B cell (primary cell): ENCODE measurements at regions not wholly inside any gene's neighbourhood (a gene's known extent, or its start where the extent isn't known, plus 50 kb on each side); places are given as distances from the start of the nearest gene placed in this dataset.

Experiments
- ATAC-seq: fragments of 200-7000 bp; cut with Tn5 transposase; one replicate; pipeline ENCODE4 v1.10.0; 2021; ENCODE audit warnings: low read depth, mild to moderate bottlenecking, moderate number of reproducible peaks, moderate library complexity
- CTCF ChIA-PET: fragments of 350-600 bp; sonication (Branson Sonifier 250); formaldehyde crosslinking; loops from one replicate; lab custom pipeline; 2021; ENCODE audit warnings: antibody characterized with exemption, inconsistent platforms; lab: Charles Lee
- POLR2A ChIA-PET: fragments of 350-600 bp; sonication (Branson Sonifier 250); formaldehyde crosslinking; loops from one replicate; lab custom pipeline; 2021; ENCODE audit warnings: antibody characterized with exemption; lab: Charles Lee
- DNase-seq: peaks from one replicate; pipeline ENCODE4 v3.0.0; 2013
- H2AFZ ChIP-seq: 2 replicates; pipeline ENCODE4 v1.6.1; 2012; ENCODE audit warnings: mild to moderate bottlenecking, low read depth, low read length; ENCODE audit not compliant: insufficient read depth, poor library complexity, severe bottlenecking
- H3K27ac ChIP-seq, 2 donors: 1 replicate in 1 of 2; 2 replicates in 1 of 2; pipeline ENCODE4 v1.5.1; 2012 to 2013; ENCODE audit warnings: low read length in 2 of 2, mild to moderate bottlenecking in 2 of 2, moderate library complexity in 1 of 2
- H3K27me3 ChIP-seq, 4 experiments: fragments of 200-600 bp in 1 of 4; sonication (generic) in 1 of 4; replicated peaks in 1 of 4; 1 replicate in 2 of 4; 2 replicates in 2 of 4; pipeline versions ENCODE4 v1.6.1 to v1.7.0; 2013 to 2016; ENCODE audit warnings: low read length in 3 of 4, mild to moderate bottlenecking in 2 of 4, mixed read lengths in 1 of 4, moderate library complexity in 1 of 4; ENCODE audit not compliant: insufficient read depth in 4 of 4, control insufficient read depth in 3 of 4; ENCODE audit errors: control extremely low read depth in 1 of 4
- H3K36me3 ChIP-seq, 2 experiments: replicated peaks in 1 of 2; 1 replicate in 1 of 2; 2 replicates in 1 of 2; pipeline versions ENCODE4 v1.6.1 to v1.7.1; 2013; ENCODE audit warnings: low read length in 1 of 2; ENCODE audit not compliant: insufficient read depth in 2 of 2, control insufficient read depth in 1 of 2; ENCODE audit errors: control extremely low read depth in 1 of 2, extremely low read depth in 1 of 2
- H3K4me1 ChIP-seq, 2 donors: fragments of 200-600 bp in 1 of 2; sonication (generic) in 1 of 2; 1 replicate in 1 of 2; 2 replicates in 1 of 2; pipeline versions ENCODE4 v1.5.1 to v1.6.1; 2013 to 2017; ENCODE audit warnings: low read length in 2 of 2; ENCODE audit not compliant: control insufficient read depth in 2 of 2, insufficient read depth in 2 of 2
- H3K4me2 ChIP-seq: replicated peaks from 2 replicates; pipeline ENCODE3; 2012; ENCODE audit warnings: mild to moderate bottlenecking, low read depth, low read length; ENCODE audit not compliant: poor library complexity, severe bottlenecking
- H3K4me3 ChIP-seq, 5 experiments: fragments of 200-600 bp in 1 of 5; sonication (generic) in 1 of 5; 1 replicate in 3 of 5; 2 replicates in 2 of 5; pipeline versions ENCODE4 v1.5.1 to v1.7.0; 2011 to 2016; ENCODE audit warnings: low read length in 4 of 5, mild to moderate bottlenecking in 4 of 5, low read depth in 2 of 5, control low read depth in 1 of 5, moderate library complexity in 1 of 5; ENCODE audit not compliant: insufficient read depth in 1 of 5; ENCODE audit errors: control extremely low read depth in 1 of 5, extremely low read depth in 1 of 5
- H3K79me2 ChIP-seq: fragments of 200-600 bp; sonication (generic); one replicate; pipeline ENCODE4 v1.6.0; 2016; ENCODE audit warnings: low read length; ENCODE audit not compliant: control insufficient read depth, insufficient read depth
- H3K9ac ChIP-seq: fragments of 200-600 bp; sonication (generic); 2 replicates; pipeline ENCODE4 v1.6.1; 2017; ENCODE audit warnings: mild to moderate bottlenecking, low read length, moderate library complexity
- H3K9me3 ChIP-seq, 3 donors: one replicate each; pipeline versions ENCODE4 v1.6.1 to v1.7.1; 2013; ENCODE audit warnings: low read length in 2 of 3; ENCODE audit not compliant: control insufficient read depth in 2 of 3, insufficient read depth in 1 of 3; ENCODE audit errors: control extremely low read depth in 1 of 3
- H4K20me1 ChIP-seq: 2 replicates; pipeline ENCODE4 v1.6.0; 2012; ENCODE audit warnings: mild to moderate bottlenecking, low read length; ENCODE audit not compliant: insufficient read depth, control insufficient read depth, poor library complexity, severe bottlenecking
- H3K27ac Mint-ChIP-seq: one replicate; pipeline ENCODE4 v1.8.0; 2021; ENCODE audit warnings: mixed read lengths
- H3K27me3 Mint-ChIP-seq: one replicate; pipeline ENCODE4 v1.8.0; 2021; ENCODE audit warnings: mixed read lengths
- H3K4me1 Mint-ChIP-seq: one replicate; pipeline ENCODE4 v1.8.0; 2021; ENCODE audit warnings: mixed read lengths
- H3K4me3 Mint-ChIP-seq: one replicate; pipeline ENCODE4 v1.8.0; 2021; ENCODE audit warnings: mixed read lengths
- H3K9me3 Mint-ChIP-seq: one replicate; pipeline ENCODE4 v1.8.0; 2022; ENCODE audit warnings: mixed read lengths; ENCODE audit not compliant: insufficient read depth
- EZH2 ChIP-seq: IDR thresholded peaks from 2 replicates; pipeline ENCODE4 v1.6.1; 2012; ENCODE audit warnings: borderline replicate concordance, low read depth, mild to moderate bottlenecking, moderate library complexity, low read length; ENCODE audit not compliant: insufficient read depth, poor library complexity, severe bottlenecking
- WGBS: methylation state at CpG from one replicate; pipeline ENCODE4 v1.1.5; 2013; ENCODE audit warnings: missing lambda C conversion rate; ENCODE audit not compliant: insufficient coverage; 5-methylcytosine and 5-hydroxymethylcytosine counted together
- intact Hi-C: fragments of 100-400 bp; cut with micrococcal nuclease; formaldehyde crosslinking; loops from one replicate; pipeline ENCODE4 v1.10.0; 2022
- TF ChIP-seq, protein P1 (sequence below): fragments of 200-600 bp; IDR thresholded peaks from one replicate; pipeline ENCODE4 v1.8.0; 2022; ENCODE audit warnings: antibody characterized with exemption, mild to moderate bottlenecking

DNA sequence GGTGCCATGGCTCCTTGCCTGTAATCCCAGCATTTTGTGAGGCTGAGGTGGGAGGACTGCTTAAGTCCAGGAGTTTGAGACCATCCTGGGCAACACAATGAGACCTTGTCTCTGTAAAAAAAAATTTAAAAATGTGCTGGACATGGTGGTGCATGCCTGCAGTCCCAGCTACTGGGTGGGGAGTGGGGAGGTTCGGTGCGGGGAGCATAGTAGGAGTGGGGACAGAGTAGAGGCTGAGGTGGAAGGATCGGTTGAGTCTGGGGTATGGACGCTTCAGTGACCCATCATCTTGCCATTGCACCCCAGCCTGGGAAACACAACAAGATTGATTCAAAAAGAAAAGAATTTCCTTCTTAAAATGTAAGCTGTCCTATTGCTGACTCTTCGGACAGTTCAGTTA lies 1490.0 kb upstream of the GBE1 start:
- no peak overlapping the region for H2AFZ ChIP-seq
- DNase-seq (no peak), ATAC-seq (no peak)
- no peak for TF ChIP-seq EZH2
- no peaks in the 10 kb centered on the region for H3K79me2 ChIP-seq
- no peaks in the 10 kb centered on the region for H3K27me3 Mint-ChIP-seq
- no peak overlapping the region for H3K4me3 ChIP-seq
- no peak overlapping the region for H3K4me3 Mint-ChIP-seq
- ChIA-PET CTCF (no interaction called here), POLR2A (no interaction called here)
- WGBS, result 100% methylated on average over 2 of the region's 5 CpGs
- no peak overlapping the region for H3K27ac ChIP-seq
- intact Hi-C loops, result no loop called here
- no peaks in the 10 kb centered on the region for H3K4me1 ChIP-seq
- no peaks in the 10 kb centered on the region for H3K4me1 Mint-ChIP-seq
- H3K9me3 ChIP-seq, result peaks cover 0 to 3% (median 0%) of the 10 kb centered on the region in 3 donors
- no peaks in the 10 kb centered on the region for H3K27me3 ChIP-seq
- H3K36me3 ChIP-seq, result no peaks in the 10 kb centered on the region
- H4K20me1 ChIP-seq, result no peaks in the 10 kb centered on the region
- H3K4me2 ChIP-seq, result no peak overlapping the region
- H3K9ac ChIP-seq, result no peak overlapping the region
- no peak overlapping the region for H3K27ac Mint-ChIP-seq
- H3K9me3 Mint-ChIP-seq, result no peaks in the 10 kb centered on the region

DNA sequence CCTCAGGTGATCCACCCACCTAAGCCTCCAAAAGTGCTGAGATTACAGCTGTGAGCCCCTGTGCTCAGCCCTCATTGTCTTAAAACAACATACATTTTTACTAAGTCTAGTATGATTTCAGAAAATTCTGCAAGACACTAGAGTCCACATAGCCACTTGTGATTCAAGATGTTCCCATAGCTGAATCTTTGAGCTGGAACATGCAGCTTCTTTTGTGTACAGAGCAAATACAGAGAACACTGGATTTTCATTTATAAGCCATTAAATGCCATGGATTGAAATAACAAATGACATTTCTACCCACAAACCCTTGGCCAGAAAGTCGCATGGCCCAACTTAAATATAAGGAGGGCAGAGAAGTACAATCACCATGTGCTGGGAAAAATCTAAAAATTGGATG lies 1489.2 kb upstream of the GBE1 start:
- no peaks in the 10 kb centered on the region for H3K4me1 Mint-ChIP-seq
- ChIA-PET POLR2A (no interaction called here), CTCF (no interaction called here)
- H3K27me3 Mint-ChIP-seq, result no peaks in the 10 kb centered on the region
- peaks cover 2% of the 10 kb centered on the region for H3K9me3 Mint-ChIP-seq
- intact Hi-C loops, result no loop called here
- Histone ChIP-seq H3K36me3 (no peaks in the 10 kb centered on the region), H3K27me3 (no peaks in the 10 kb centered on the region), H3K4me2 (no peak overlapping the region), H2AFZ (no peak overlapping the region), H3K4me3 (no peak overlapping the region), H4K20me1 (no peaks in the 10 kb centered on the region), H3K9me3 (peaks cover 0 to 3% (median 0%) of the 10 kb centered on the region in 3 donors), H3K9ac (no peak overlapping the region), H3K4me1 (no peaks in the 10 kb centered on the region), H3K27ac (no peak overlapping the region), H3K79me2 (no peaks in the 10 kb centered on the region)
- DNase-seq (no peak), ATAC-seq (no peak)
- no peak overlapping the region for H3K27ac Mint-ChIP-seq
- no peak overlapping the region for H3K4me3 Mint-ChIP-seq
- no CpG with 5 or more reads among the region's 1 CpG for WGBS
- TF ChIP-seq, protein P1, sequence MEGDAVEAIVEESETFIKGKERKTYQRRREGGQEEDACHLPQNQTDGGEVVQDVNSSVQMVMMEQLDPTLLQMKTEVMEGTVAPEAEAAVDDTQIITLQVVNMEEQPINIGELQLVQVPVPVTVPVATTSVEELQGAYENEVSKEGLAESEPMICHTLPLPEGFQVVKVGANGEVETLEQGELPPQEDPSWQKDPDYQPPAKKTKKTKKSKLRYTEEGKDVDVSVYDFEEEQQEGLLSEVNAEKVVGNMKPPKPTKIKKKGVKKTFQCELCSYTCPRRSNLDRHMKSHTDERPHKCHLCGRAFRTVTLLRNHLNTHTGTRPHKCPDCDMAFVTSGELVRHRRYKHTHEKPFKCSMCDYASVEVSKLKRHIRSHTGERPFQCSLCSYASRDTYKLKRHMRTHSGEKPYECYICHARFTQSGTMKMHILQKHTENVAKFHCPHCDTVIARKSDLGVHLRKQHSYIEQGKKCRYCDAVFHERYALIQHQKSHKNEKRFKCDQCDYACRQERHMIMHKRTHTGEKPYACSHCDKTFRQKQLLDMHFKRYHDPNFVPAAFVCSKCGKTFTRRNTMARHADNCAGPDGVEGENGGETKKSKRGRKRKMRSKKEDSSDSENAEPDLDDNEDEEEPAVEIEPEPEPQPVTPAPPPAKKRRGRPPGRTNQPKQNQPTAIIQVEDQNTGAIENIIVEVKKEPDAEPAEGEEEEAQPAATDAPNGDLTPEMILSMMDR, result no peak
- no peak for TF ChIP-seq EZH2
